ENCODE measurements at regions not wholly inside any gene's neighbourhood (a gene's known extent, or its start where the extent isn't known, plus 50 kb on each side); places are given as distances from the start of the nearest gene placed in this dataset.

DNA sequence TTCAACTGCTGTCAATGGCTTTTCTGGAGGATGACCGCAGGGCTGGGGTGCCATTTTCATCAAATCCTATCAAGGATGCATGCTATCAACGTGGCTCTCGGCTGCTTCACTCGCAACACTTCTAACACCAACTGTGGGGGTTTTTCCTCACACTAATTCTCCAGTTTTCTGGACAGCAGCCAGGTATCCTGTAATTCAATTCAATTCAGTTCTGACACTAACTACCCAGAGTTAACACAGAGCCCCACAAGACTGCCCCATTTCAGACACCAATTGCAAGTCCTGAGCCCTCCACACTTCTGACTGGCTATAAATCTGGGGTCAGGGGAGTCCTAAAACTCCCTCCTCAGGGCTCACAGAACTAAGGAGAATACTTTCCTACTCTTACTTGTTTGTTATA lies 55.3 kb upstream of the TMCC3 start:
- Histone ChIP-seq H3K36me3 (ENCODE audit: insufficient read depth, low read length) (no peaks in the 10 kb centered on the region), H3K27me3 (ENCODE audit: control insufficient read depth in 1 of 2, insufficient read depth in 2 of 2, low read length in 2 of 2) (no peaks in the 10 kb centered on the region), H3K27ac (ENCODE audit: low read depth, low read length) (no peak overlapping the region), H3K4me1 (ENCODE audit: insufficient read depth, low read length) (peaks cover 35% of the 10 kb centered on the region), H3K4me3 (ENCODE audit: low read depth in 1 of 2, low read length in 2 of 2) (no peak overlapping the region), H3K9ac (ENCODE audit: low read length) (no peak overlapping the region), H3K9me3 (ENCODE audit: low read length) (no peaks in the 10 kb centered on the region)

- Histone ChIP-seq H3K9ac (ENCODE audit: low read length) (no peak overlapping the region), H3K27me3 (ENCODE audit: control insufficient read depth in 1 of 2, insufficient read depth in 2 of 2, low read length in 2 of 2) (no peaks in the 10 kb centered on the region), H3K27ac (ENCODE audit: low read depth, low read length) (no peak overlapping the region), H3K36me3 (ENCODE audit: insufficient read depth, low read length) (no peaks in the 10 kb centered on the region), H3K4me1 (ENCODE audit: insufficient read depth, low read length) (peaks cover 35% of the 10 kb centered on the region), H3K4me3 (ENCODE audit: low read depth in 1 of 2, low read length in 2 of 2) (no peak overlapping the region), H3K9me3 (ENCODE audit: low read length) (no peaks in the 10 kb centered on the region)
Observed at GRCh38 chr12:94704452-94705306, 54.3 kb upstream of the TMCC3 start.

DNA sequence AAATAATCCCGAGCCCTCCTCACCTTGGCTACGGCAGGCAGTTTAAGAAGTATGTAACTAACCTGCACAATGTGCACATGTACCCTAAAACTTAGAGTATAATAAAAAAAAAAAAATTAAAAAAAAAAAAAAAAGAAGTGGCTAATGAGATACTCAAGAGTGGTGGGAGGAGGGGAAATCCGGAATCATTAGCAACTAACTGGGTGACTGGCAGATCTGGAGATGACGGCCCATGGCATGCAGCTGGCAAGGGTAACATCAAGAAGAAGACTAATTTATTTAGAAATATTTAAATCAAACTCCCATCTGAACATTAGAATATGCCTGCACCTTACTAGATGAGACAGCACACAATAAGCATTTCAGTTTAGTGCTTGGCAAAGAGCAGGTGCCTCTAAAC lies 52.3 kb upstream of the TMCC3 start:
- no peak overlapping the region for H3K27ac ChIP-seq (ENCODE audit: low read depth, low read length)

GRCh38 chr12:94701711-94702110 lies 51.4 kb upstream of the TMCC3 start:
- Histone ChIP-seq H3K9ac (ENCODE audit: low read length) (no peak overlapping the region), H3K4me3 (ENCODE audit: low read depth in 1 of 2, low read length in 2 of 2) (no peak overlapping the region), H3K9me3 (ENCODE audit: low read length) (no peaks in the 10 kb centered on the region), H3K27ac (ENCODE audit: low read depth, low read length) (no peak overlapping the region), H3K36me3 (ENCODE audit: insufficient read depth, low read length) (no peaks in the 10 kb centered on the region), H3K27me3 (ENCODE audit: control insufficient read depth in 1 of 2, insufficient read depth in 2 of 2, low read length in 2 of 2) (no peaks in the 10 kb centered on the region), H3K4me1 (ENCODE audit: insufficient read depth, low read length) (peaks cover 21% of the 10 kb centered on the region)

More for the DNA sequence above, 52.3 kb upstream of the TMCC3 start:
- no peak overlapping the region for H3K9ac ChIP-seq (ENCODE audit: low read length)
- H3K4me3 ChIP-seq (ENCODE audit: low read depth in 1 of 2, low read length in 2 of 2): no peak overlapping the region
- no peaks in the 10 kb centered on the region for H3K36me3 ChIP-seq (ENCODE audit: insufficient read depth, low read length)
- H3K27me3 ChIP-seq (ENCODE audit: control insufficient read depth in 1 of 2, insufficient read depth in 2 of 2, low read length in 2 of 2): no peaks in the 10 kb centered on the region
- peaks cover 24% of the 10 kb centered on the region for H3K4me1 ChIP-seq (ENCODE audit: insufficient read depth, low read length)
- no peaks in the 10 kb centered on the region for H3K9me3 ChIP-seq (ENCODE audit: low read length)

GRCh38 chr12:94700662-94701061 lies 50.3 kb upstream of the TMCC3 start:
- H3K4me3 ChIP-seq (ENCODE audit: low read depth in 1 of 2, low read length in 2 of 2): no peak overlapping the region
- H3K4me1 ChIP-seq (ENCODE audit: insufficient read depth, low read length): peaks cover 19% of the 10 kb centered on the region
- no peaks in the 10 kb centered on the region for H3K36me3 ChIP-seq (ENCODE audit: insufficient read depth, low read length)

More at GRCh38 chr12:94700662-94701061, 50.3 kb upstream of the TMCC3 start:
- Histone ChIP-seq H3K27me3 (ENCODE audit: control insufficient read depth in 1 of 2, insufficient read depth in 2 of 2, low read length in 2 of 2) (no peaks in the 10 kb centered on the region), H3K27ac (ENCODE audit: low read depth, low read length) (no peak overlapping the region), H3K9ac (ENCODE audit: low read length) (no peak overlapping the region), H3K9me3 (ENCODE audit: low read length) (no peaks in the 10 kb centered on the region)
